Neuronal stem cell (in vitro differentiated cells): ENCODE measurements at regions not wholly inside any gene's neighbourhood (a gene's known extent, or its start where the extent isn't known, plus 50 kb on each side); places are given as distances from the start of the nearest gene placed in this dataset.

Experiments
- DNase-seq: peaks from one replicate; pipeline ENCODE4 v3.0.0-alpha.2; 2013; ENCODE audit warnings: low spot score
- H2AFZ ChIP-seq: one replicate; pipeline ENCODE4 v1.6.1; 2013; ENCODE audit warnings: mild to moderate bottlenecking, low read length, inconsistent platforms
- H2AK5ac ChIP-seq: 2 replicates; pipeline ENCODE4 v1.6.1; 2013; ENCODE audit warnings: low read depth, mild to moderate bottlenecking, inconsistent platforms, low read length, moderate library complexity, mixed read lengths
- H2BK120ac ChIP-seq: 2 replicates; pipeline ENCODE4 v1.6.1; 2013; ENCODE audit warnings: low read depth, mild to moderate bottlenecking, inconsistent platforms, low read length, moderate library complexity, mixed read lengths
- H2BK12ac ChIP-seq: one replicate; pipeline ENCODE4 v1.6.1; 2013; ENCODE audit warnings: low read length, inconsistent platforms
- H2BK15ac ChIP-seq: 2 replicates; pipeline ENCODE4 v1.6.1; 2013; ENCODE audit warnings: mild to moderate bottlenecking, low read length, inconsistent platforms, mixed read lengths
- H2BK5ac ChIP-seq: one replicate; pipeline ENCODE4 v1.6.1; 2013; ENCODE audit warnings: inconsistent platforms, mild to moderate bottlenecking, low read length, moderate library complexity
- H3K14ac ChIP-seq: one replicate; pipeline ENCODE4 v1.6.1; 2013; ENCODE audit warnings: low read length, inconsistent platforms
- H3K18ac ChIP-seq: 2 replicates; pipeline ENCODE4 v1.6.1; 2013; ENCODE audit warnings: low read length, inconsistent platforms
- H3K23ac ChIP-seq: 2 replicates; pipeline ENCODE4 v1.6.1; 2013; ENCODE audit warnings: low read depth, mild to moderate bottlenecking, mixed read lengths, low read length, inconsistent platforms; ENCODE audit not compliant: poor library complexity
- H3K27ac ChIP-seq: replicated peaks from 3 replicates; pipeline ENCODE4 v1.5.1; 2013; ENCODE audit warnings: low read length, inconsistent platforms
- H3K27me3 ChIP-seq, 3 experiments: 2 replicates each; pipeline ENCODE4 v1.6.1; 2013; ENCODE audit warnings: low read length in 3 of 3, mild to moderate bottlenecking in 2 of 3, inconsistent platforms in 1 of 3, low read depth in 1 of 3, mixed read lengths in 1 of 3, moderate library complexity in 1 of 3; ENCODE audit not compliant: control insufficient read depth in 3 of 3, insufficient read depth in 3 of 3
- H3K36me3 ChIP-seq, 2 donors: replicated peaks in 1 of 2; 2 replicates each; pipeline ENCODE4 v1.6.1; 2013; ENCODE audit warnings: low read length in 2 of 2; ENCODE audit not compliant: control insufficient read depth in 2 of 2, insufficient read depth in 2 of 2
- H3K4ac ChIP-seq: 2 replicates; pipeline ENCODE4 v1.6.1; 2013; ENCODE audit warnings: inconsistent platforms, mild to moderate bottlenecking, low read length, moderate library complexity
- H3K4me1 ChIP-seq, 2 donors: 1 replicate in 1 of 2; 2 replicates in 1 of 2; pipeline ENCODE4 v1.6.1; 2013; ENCODE audit warnings: low read length in 2 of 2, low read depth in 1 of 2; ENCODE audit not compliant: control insufficient read depth in 2 of 2, insufficient read depth in 1 of 2
- H3K4me2 ChIP-seq: one replicate; pipeline ENCODE4 v1.6.1; 2013; ENCODE audit warnings: mild to moderate bottlenecking, low read length, inconsistent platforms; ENCODE audit not compliant: insufficient read depth, poor library complexity, severe bottlenecking
- H3K4me3 ChIP-seq, 2 donors: 2 replicates each; pipeline ENCODE4 v1.5.1; 2013; ENCODE audit warnings: low read length in 2 of 2, mild to moderate bottlenecking in 2 of 2, inconsistent platforms in 1 of 2, moderate library complexity in 1 of 2
- H3K79me1 ChIP-seq: one replicate; pipeline ENCODE4 v1.6.1; 2013; ENCODE audit warnings: low read depth, mild to moderate bottlenecking, inconsistent platforms, low read length, moderate library complexity
- H3K9ac ChIP-seq: one replicate; pipeline ENCODE4 v1.6.1; 2013; ENCODE audit warnings: mild to moderate bottlenecking, low read depth, low read length, inconsistent platforms; ENCODE audit not compliant: poor library complexity
- H3K9me3 ChIP-seq, 2 donors: replicated peaks in 1 of 2; 2 replicates each; pipeline versions ENCODE3 to v1.6.1; 2013; ENCODE audit warnings: low read length in 2 of 2, mild to moderate bottlenecking in 2 of 2, inconsistent platforms in 1 of 2, low read depth in 1 of 2, mixed read lengths in 1 of 2, moderate library complexity in 1 of 2; ENCODE audit not compliant: control insufficient read depth in 2 of 2, insufficient read depth in 1 of 2
- H4K8ac ChIP-seq: one replicate; pipeline ENCODE4 v1.6.1; 2013; ENCODE audit warnings: low read depth, mild to moderate bottlenecking, inconsistent platforms, low read length, moderate library complexity
- H4K91ac ChIP-seq: one replicate; pipeline ENCODE4 v1.6.1; 2013; ENCODE audit warnings: low read length, low read depth, mild to moderate bottlenecking, inconsistent platforms; ENCODE audit not compliant: poor library complexity
- WGBS, 2 donors: extraction: QIAGEN DNeasy Blood & Tissue Kit; methylation state at CpG; one replicate each; pipeline ENCODE4 v1.1.7; 2013; ENCODE audit warnings: missing lambda C conversion rate in 2 of 2, mixed read lengths in 1 of 2; ENCODE audit not compliant: insufficient read length in 2 of 2, insufficient replicate concordance in 1 of 2; ENCODE audit errors: extremely low coverage in 2 of 2; 5-methylcytosine and 5-hydroxymethylcytosine counted together

GRCh38 chr3:14334936-14335335, 67.5 kb upstream of the SLC6A6 start:
- Histone ChIP-seq H2AFZ (no peak overlapping the region), H4K91ac (no peak overlapping the region), H3K23ac (no peak overlapping the region), H3K36me3 (no peaks in the 10 kb centered on the region), H2AK5ac (no peak overlapping the region), H3K27me3 (peaks cover 0 to 5% (median 0%) of the 10 kb centered on the region in 3 experiments), H3K9me3 (peaks cover 0 to 2% of the 10 kb centered on the region in 2 donors), H4K8ac (no peak overlapping the region), H3K18ac (no peak overlapping the region), H2BK15ac (no peak overlapping the region), H3K4me3 (no peak overlapping the region), H3K27ac (no peak overlapping the region), H3K9ac (no peak overlapping the region), H3K4me2 (no peak overlapping the region), H2BK120ac (no peak overlapping the region), H3K4me1 (peaks cover 0 to 11% of the 10 kb centered on the region in 2 donors), H3K4ac (no peak overlapping the region), H2BK5ac (no peak overlapping the region), H2BK12ac (no peak overlapping the region), H3K79me1 (no peaks in the 10 kb centered on the region), H3K14ac (no peak overlapping the region)
- WGBS, 2 donors: no CpG with 5 or more reads among the region's 7 CpGs
- DNase-seq: no peak

GRCh38 chr3:14335774-14336748, 66.3 kb upstream of the SLC6A6 start:
- no CpG with 5 or more reads among the region's 10 CpGs for WGBS, 2 donors
- Histone ChIP-seq H3K9ac (no peak overlapping the region), H2AK5ac (no peak overlapping the region), H3K4me1 (peaks cover 0 to 1% of the 10 kb centered on the region in 2 donors), H3K18ac (no peak overlapping the region), H2BK12ac (no peak overlapping the region), H3K14ac (no peak overlapping the region), H3K9me3 (no peaks in the 10 kb centered on the region), H4K91ac (no peak overlapping the region), H3K4me2 (no peak overlapping the region), H3K27me3 (peaks cover 0 to 3% (median 0%) of the 10 kb centered on the region in 3 experiments), H2AFZ (no peak overlapping the region), H2BK5ac (no peak overlapping the region), H3K4me3 (no peak overlapping the region), H3K27ac (no peak overlapping the region), H3K36me3 (no peaks in the 10 kb centered on the region), H2BK120ac (no peak overlapping the region), H3K4ac (no peak overlapping the region), H2BK15ac (no peak overlapping the region), H4K8ac (no peak overlapping the region), H3K23ac (no peak overlapping the region), H3K79me1 (no peaks in the 10 kb centered on the region)
- no peak for DNase-seq

- Histone ChIP-seq H3K18ac (no peak overlapping the region), H2BK15ac (no peak overlapping the region), H3K36me3 (no peaks in the 10 kb centered on the region), H3K4me2 (no peak overlapping the region), H3K14ac (no peak overlapping the region), H3K79me1 (no peaks in the 10 kb centered on the region), H2BK5ac (no peak overlapping the region), H3K27me3 (peaks cover 0 to 3% (median 0%) of the 10 kb centered on the region in 3 experiments), H3K4me1 (no peaks in the 10 kb centered on the region), H3K4ac (no peak overlapping the region), H3K9ac (no peak overlapping the region), H2AK5ac (no peak overlapping the region), H4K8ac (no peak overlapping the region), H2BK120ac (no peak overlapping the region), H3K9me3 (no peaks in the 10 kb centered on the region), H2BK12ac (no peak overlapping the region), H3K27ac (no peak overlapping the region), H3K23ac (no peak overlapping the region), H2AFZ (no peak overlapping the region), H4K91ac (no peak overlapping the region), H3K4me3 (no peak overlapping the region)
- no peak for DNase-seq
- no CpG with 5 or more reads among the region's 17 CpGs for WGBS, 2 donors
Observed at GRCh38 chr3:14336749-14337598, 65.4 kb upstream of the SLC6A6 start.

GRCh38 chr3:14337828-14338227, 64.6 kb upstream of the SLC6A6 start:
- Histone ChIP-seq H3K4ac (no peak overlapping the region), H4K8ac (no peak overlapping the region), H2AFZ (no peak overlapping the region), H2BK120ac (no peak overlapping the region), H3K23ac (no peak overlapping the region), H3K79me1 (no peaks in the 10 kb centered on the region), H3K4me2 (no peak overlapping the region), H3K14ac (no peak overlapping the region), H3K4me1 (no peaks in the 10 kb centered on the region), H3K9me3 (no peaks in the 10 kb centered on the region), H3K9ac (no peak overlapping the region), H3K36me3 (no peaks in the 10 kb centered on the region), H3K18ac (no peak overlapping the region), H4K91ac (no peak overlapping the region), H2BK5ac (no peak overlapping the region), H2BK15ac (no peak overlapping the region), H3K27me3 (peaks cover 0 to 5% (median 0%) of the 10 kb centered on the region in 3 experiments), H3K27ac (no peak overlapping the region), H2AK5ac (peak overlapping the region; percentile 18), H2BK12ac (no peak overlapping the region), H3K4me3 (no peak overlapping the region)
- WGBS, 2 donors: no CpG with 5 or more reads among the region's 6 CpGs
- DNase-seq: no peak
